RWPE1 (cell line): ENCODE measurements at regions not wholly inside any gene's neighbourhood (a gene's known extent, or its start where the extent isn't known, plus 50 kb on each side); places are given as distances from the start of the nearest gene placed in this dataset.
"Not testable (repeated sequence)": the region's sequence is repeated elsewhere in the genome, so short reads cannot be mapped to it uniquely, and the experiment has no call there.

ENCODE experiments used
- CTCF ChIA-PET: fragments of 350-600 bp; sonication (Branson Sonifier 250); formaldehyde crosslinking; extraction: SDS; loops from one replicate; lab custom pipeline; 2021; lab: Yijun Ruan, JAX
- POLR2A ChIA-PET: fragments of 400-600 bp; formaldehyde crosslinking; extraction: SDS; loops from one replicate; lab custom pipeline; 2020; ENCODE audit warnings: antibody characterized with exemption; ENCODE audit not compliant: low non-redundant PET; lab: Yijun Ruan, JAX
- DNase-seq: peaks from one replicate; pipeline ENCODE4 v3.0.0; 2012; ENCODE audit warnings: low spot score
- H3K27ac ChIP-seq: fragments of 450-650 bp; 2 replicates; pipeline ENCODE4 v1.5.1; 2017
- CTCF ChIP-seq: fragments of 450-650 bp; conservative IDR thresholded peaks from 2 replicates; pipeline ENCODE4 v1.5.1; 2017; ENCODE audit warnings: low read depth, mild to moderate bottlenecking

DNA sequence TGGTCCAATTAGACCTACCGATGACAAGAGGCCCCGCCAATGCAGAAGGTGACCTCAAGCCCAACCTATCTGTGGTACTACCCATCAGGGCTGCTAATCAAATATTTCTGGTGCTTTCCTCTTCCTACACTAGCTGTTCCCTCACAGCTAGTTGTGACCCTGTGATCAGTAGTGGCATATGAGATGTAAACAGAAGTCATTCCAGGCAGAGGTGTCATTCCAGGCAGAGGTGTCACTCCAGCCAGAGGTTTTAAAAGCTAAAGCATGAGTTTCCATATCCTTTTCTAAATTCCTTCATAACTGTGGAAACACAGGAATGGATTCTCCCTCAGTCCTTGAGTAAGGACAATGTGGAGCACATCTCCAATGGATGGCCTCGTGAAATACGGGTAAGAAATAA lies 110.9 kb upstream of the DNAJC10 start:
- TF ChIP-seq CTCF: no peak
- CTCF ChIA-PET: interaction anchor here (0.6 kb wide), 1 partner anchor 42 kb away, joined by 4 read pairs; no protein-coding TSS in a partner anchor
- POLR2A ChIA-PET: no interaction called here
- no peak overlapping the region for H3K27ac ChIP-seq
- no peak for DNase-seq

DNA sequence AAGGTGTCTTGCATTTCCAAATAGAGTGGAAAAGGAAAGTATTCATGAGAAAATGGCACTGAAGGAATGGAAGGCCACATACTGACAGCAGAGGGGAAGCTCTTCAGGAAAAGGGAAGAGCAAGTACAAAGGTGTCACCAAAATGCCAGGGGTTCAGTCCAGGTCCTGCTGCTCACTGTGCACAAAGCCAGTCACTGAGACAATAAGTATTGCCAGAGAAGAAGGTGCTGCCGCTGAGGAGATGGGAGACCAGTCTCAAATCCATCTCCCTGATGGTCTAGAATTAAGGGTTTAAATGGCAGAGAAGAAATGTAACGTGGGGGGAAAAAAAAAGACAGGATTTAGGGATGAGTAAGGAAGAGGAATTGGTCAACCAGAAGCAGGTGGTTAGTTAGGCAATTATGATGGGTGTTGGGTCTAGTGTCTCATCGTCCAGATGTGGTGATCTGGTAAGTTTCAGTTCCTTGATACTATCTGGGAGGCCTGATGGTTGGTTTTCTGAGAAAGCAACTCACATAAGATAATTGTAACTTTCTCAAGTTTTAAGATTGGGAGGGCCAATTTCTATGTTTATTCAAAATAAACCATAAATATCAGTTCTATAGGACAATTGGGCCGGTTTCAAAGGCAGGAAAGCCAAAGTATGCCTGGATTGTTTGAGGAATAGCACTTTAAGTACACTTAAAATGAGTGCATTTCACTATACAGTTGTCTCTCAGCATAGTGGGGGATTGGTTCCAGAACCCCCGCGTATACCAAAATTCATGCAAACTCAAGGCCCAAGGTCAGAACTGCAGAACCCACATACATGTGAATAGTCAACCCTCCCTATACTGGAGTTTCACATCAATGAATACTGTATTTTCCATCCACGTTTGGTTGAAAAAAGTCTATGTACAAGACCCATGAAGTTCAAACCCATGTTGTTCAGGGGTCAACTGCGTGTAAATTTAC lies 109.1 kb upstream of the DNAJC10 start:
- no peak for DNase-seq
- ChIA-PET CTCF (interaction anchor here (0.7 kb wide), 1 partner anchor 64 kb away, joined by 3 read pairs; no protein-coding TSS in a partner anchor), POLR2A (no interaction called here)
- H3K27ac ChIP-seq: no peak overlapping the region
- TF ChIP-seq CTCF: no peak

DNA sequence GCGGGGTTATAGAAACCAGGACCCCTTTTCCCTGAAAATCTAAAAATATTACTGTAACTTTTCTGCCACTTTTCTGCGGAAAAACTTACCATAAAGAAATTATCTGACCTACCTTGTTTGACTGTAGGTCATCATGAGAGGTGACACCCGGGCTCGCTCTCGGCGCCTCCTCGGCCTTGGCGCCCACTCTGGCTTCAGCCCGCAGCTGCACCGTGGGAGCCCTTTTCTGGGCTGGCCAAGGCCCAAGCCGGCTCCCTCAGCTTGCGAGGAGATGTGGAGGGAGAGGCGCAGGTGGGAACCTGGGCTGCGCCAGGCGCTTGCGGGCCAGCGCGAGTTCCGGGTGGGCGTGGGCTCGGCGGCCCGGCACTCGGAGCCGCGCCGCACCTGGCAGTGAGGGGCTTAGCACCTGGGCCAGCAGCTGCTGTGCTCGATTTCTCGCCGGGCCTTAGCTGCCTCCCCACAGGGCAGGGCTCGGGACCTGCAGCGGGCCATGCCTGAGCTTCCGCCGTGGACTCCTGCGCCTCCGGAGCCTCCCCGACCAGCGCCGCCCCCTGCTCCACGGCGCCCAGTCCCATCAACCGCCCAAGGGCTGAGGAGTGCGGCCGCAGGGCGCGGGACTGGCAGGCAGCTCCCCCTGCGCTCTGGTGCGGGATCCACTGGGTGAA lies 107.7 kb upstream of the DNAJC10 start:
- no peak for TF ChIP-seq CTCF
- DNase-seq: no peak
- H3K27ac ChIP-seq: no peak overlapping the region
- ChIA-PET CTCF (interaction anchor here (0.5 kb wide), 1 partner anchor 41 kb away, joined by 3 read pairs; no protein-coding TSS in a partner anchor), POLR2A (no interaction called here)

DNA sequence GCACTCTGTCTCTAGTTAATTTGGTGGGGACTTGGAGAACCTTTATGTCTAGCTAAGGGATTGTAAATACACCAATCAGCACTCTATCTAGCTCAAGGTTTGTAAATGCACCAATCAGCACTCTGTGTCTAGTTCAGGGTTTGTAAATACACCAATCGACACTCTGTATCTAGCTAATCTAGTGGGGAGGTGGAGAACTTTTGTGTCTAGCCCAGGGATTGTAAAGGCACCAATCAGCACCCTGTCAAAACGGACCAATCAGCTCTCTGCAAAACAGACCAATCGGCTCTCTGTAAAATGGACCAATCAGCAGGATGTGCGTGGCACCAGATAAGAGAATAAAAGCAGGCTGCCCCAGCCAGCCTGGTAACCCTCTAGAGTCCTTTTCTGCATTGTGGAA lies 107.1 kb upstream of the DNAJC10 start:
- POLR2A ChIA-PET, H3K27ac ChIP-seq, CTCF ChIA-PET, DNase-seq: not testable (repeated sequence)

GRCh38 chr2:182610231-182610630 lies 105.8 kb upstream of the DNAJC10 start:
- ChIA-PET CTCF (interaction anchor here (1.2 kb wide), 1 partner anchor 15 kb away, joined by 3 read pairs; no protein-coding TSS in a partner anchor), POLR2A (no interaction called here)
- no peak for DNase-seq
- no peak overlapping the region for H3K27ac ChIP-seq
- no peak for TF ChIP-seq CTCF

DNA sequence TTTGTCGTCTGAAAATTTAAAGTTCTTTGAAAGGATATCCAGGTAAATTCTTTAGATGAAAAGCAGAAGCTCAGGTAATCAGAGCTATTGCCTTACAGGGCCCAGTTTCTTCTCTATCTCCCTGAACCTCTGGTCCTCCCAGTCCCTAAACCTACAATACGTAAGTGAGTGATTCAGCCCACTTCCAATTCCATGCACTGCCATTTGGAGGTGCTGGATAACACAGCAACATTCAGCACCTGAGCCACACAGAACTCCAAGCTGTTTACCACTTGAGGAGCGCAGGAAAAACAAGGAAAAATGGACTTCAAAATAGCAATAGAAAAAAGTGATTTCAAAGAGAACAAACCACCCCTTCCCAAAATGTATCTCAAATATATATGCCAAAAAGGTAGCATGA lies 105.0 kb upstream of the DNAJC10 start:
- H3K27ac ChIP-seq: no peak overlapping the region
- ChIA-PET CTCF (interaction anchor here (1.2 kb wide), 1 partner anchor 15 kb away, joined by 3 read pairs; no protein-coding TSS in a partner anchor), POLR2A (no interaction called here)
- no peak for TF ChIP-seq CTCF
- no peak for DNase-seq
